ENCODE measurements at regions not wholly inside any gene's neighbourhood (a gene's known extent, or its start where the extent isn't known, plus 50 kb on each side); places are given as distances from the start of the nearest gene placed in this dataset.

- TF ChIP-seq CUX1 (IDR thresholded peaks at IDR 0.05; ENCODE audit: insufficient replicate concordance, low read depth, low read length): no peak
These were observed 207.3 kb upstream of the SOX11 start (continued) for GRCh38 chr2:5484868-5485267.

- 7% methylated on average over 3 of the region's 3 CpGs for WGBS (ENCODE audit: insufficient coverage, insufficient replicate concordance, low lambda C conversion rate, missing lambda C conversion rate)
- ChIA-PET POLR2A (no interaction called here), CTCF (no interaction called here), RAD21 (ENCODE audit: unreplicated experiment) (no interaction called here), SMC1A (ENCODE audit: uncharacterized antibody, unreplicated experiment) (no interaction called here)
- H3K27ac ChIP-seq (ENCODE audit: control insufficient read depth, insufficient read depth): no peak overlapping the region
- H3K79me2 ChIP-seq (ENCODE audit: control insufficient read depth, insufficient read depth, low read length): no peaks in the 10 kb centered on the region
- in situ Hi-C loops (cut with MboI) (no loop called here), intact Hi-C loops (cut with micrococcal nuclease; ENCODE audit: unreplicated experiment) (no loop called here)
- BruUV-seq (replicated peaks): no TSS peak
- H3K27me3 ChIP-seq (replicated peaks in 1 of 2; ENCODE audit: control insufficient read depth in 2 of 2, insufficient read depth in 2 of 2, low read length in 1 of 2): no peaks in the 10 kb centered on the region
- H3K9me3 ChIP-seq (replicated peaks; ENCODE audit: control insufficient read depth, insufficient read depth, low read length): no peaks in the 10 kb centered on the region
- no peak overlapping the region for H3K9ac ChIP-seq (ENCODE audit: control insufficient read depth, insufficient read depth, low read length)
- no peak overlapping the region for H2AFZ ChIP-seq (ENCODE audit: control insufficient read depth, low read depth, low read length)
- H3K36me3 ChIP-seq (ENCODE audit: control insufficient read depth in 2 of 2, insufficient read depth in 2 of 2, low read length in 1 of 2): no peaks in the 10 kb centered on the region
- DNase-seq (ENCODE audit: low read depth, low spot score): no peak
- H4K20me1 ChIP-seq (ENCODE audit: control insufficient read depth, insufficient read depth): no peaks in the 10 kb centered on the region
- no peak overlapping the region for H3K4me2 ChIP-seq (ENCODE audit: control insufficient read depth, insufficient read depth)
- no peak for FAIRE-seq
- no peak overlapping the region for H3K4me3 ChIP-seq
- TF ChIP-seq ATF2 (IDR thresholded peaks at IDR 0.05; ENCODE audit: low read length) (no peak), CTCF (IDR thresholded peaks at IDR 0.05 in 2 of 3, conservative IDR thresholded peaks at IDR 0.05 in 1 of 3; ENCODE audit: control insufficient read depth in 2 of 3, extremely low read depth in 1 of 3, insufficient read depth in 1 of 3, low read depth in 3 of 3, low read length in 3 of 3) (no peak), MYB (IDR thresholded peaks at IDR 0.05; ENCODE audit: borderline replicate concordance, low read depth, low read length) (no peak), USF1 (IDR thresholded peaks at IDR 0.05; ENCODE audit: borderline replicate concordance, extremely low read length, insufficient read depth, low read depth, low read length) (no peak), BCL3 (IDR thresholded peaks at IDR 0.05; ENCODE audit: borderline replicate concordance, insufficient read depth, low read depth, low read length, poor library complexity, severe bottlenecking) (no peak), BACH1 (IDR thresholded peaks at IDR 0.05; ENCODE audit: borderline replicate concordance) (no peak)
- no peaks in the 10 kb centered on the region for H3K4me1 ChIP-seq (ENCODE audit: control insufficient read depth, insufficient read depth, low read length)
- ATAC-seq: no peak
These were observed 200.7 kb upstream of the SOX11 start for GRCh38 chr2:5491523-5491922.

Measured in GM12878 (cell line).